Glomerular visceral epithelial cell (primary cell): ENCODE measurements at regions not wholly inside any gene's neighbourhood (a gene's known extent, or its start where the extent isn't known, plus 50 kb on each side); places are given as distances from the start of the nearest gene placed in this dataset.
A peak's percentile ranks its signal among the peaks of the same experiment; 100 is the strongest.
"Not testable (repeated sequence)": the region's sequence is repeated elsewhere in the genome, so short reads cannot be mapped to it uniquely, and the experiment has no call there.

Experiments
- DNase-seq: peaks from one replicate; pipeline ENCODE4 v3.0.0-alpha.2; 2016; ENCODE audit errors: extremely low spot score

- no peak for DNase-seq
Measured at GRCh38 chr1:185468626-185469025, 151.6 kb upstream of the IVNS1ABP start.

GRCh38 chr1:185467122-185467521, 150.1 kb upstream of the IVNS1ABP start:
- DNase-seq, result no peak

- no peak for DNase-seq
Measured at GRCh38 chr1:185464777-185465176, 147.7 kb upstream of the IVNS1ABP start.

GRCh38 chr1:185463433-185463832, 146.4 kb upstream of the IVNS1ABP start:
- no peak for DNase-seq

GRCh38 chr1:185463011-185463410, 146.0 kb upstream of the IVNS1ABP start:
- peak; percentile 74 for DNase-seq

- DNase-seq, result not testable (repeated sequence)
Measured at GRCh38 chr1:185460723-185461122, 143.7 kb upstream of the IVNS1ABP start.

- DNase-seq, result no peak
Measured at GRCh38 chr1:185459141-185459540, 142.1 kb upstream of the IVNS1ABP start.

- no peak for DNase-seq
Measured at GRCh38 chr1:185458670-185459069, 141.6 kb upstream of the IVNS1ABP start.

GRCh38 chr1:185453496-185454192, 136.6 kb upstream of the IVNS1ABP start:
- no peak for DNase-seq

- no peak for DNase-seq
Measured at GRCh38 chr1:185450917-185451316, 133.9 kb upstream of the IVNS1ABP start.

GRCh38 chr1:185450060-185450788, 133.2 kb upstream of the IVNS1ABP start:
- no peak for DNase-seq

GRCh38 chr1:185449378-185450059, 132.5 kb upstream of the IVNS1ABP start:
- DNase-seq, result no peak

GRCh38 chr1:185448591-185449186, 131.6 kb upstream of the IVNS1ABP start:
- no peak for DNase-seq

- no peak for DNase-seq
Measured at GRCh38 chr1:185446131-185446530, 129.1 kb upstream of the IVNS1ABP start.

- DNase-seq, result no peak
Measured at GRCh38 chr1:185445594-185445993, 128.6 kb upstream of the IVNS1ABP start.

GRCh38 chr1:185444676-185445075, 127.6 kb upstream of the IVNS1ABP start:
- no peak for DNase-seq

- no peak for DNase-seq
Measured at GRCh38 chr1:185442050-185442449, 125.0 kb upstream of the IVNS1ABP start.

GRCh38 chr1:185441605-185442004, 124.6 kb upstream of the IVNS1ABP start:
- DNase-seq, result peak; percentile 95

GRCh38 chr1:185440877-185441276, 123.8 kb upstream of the IVNS1ABP start:
- DNase-seq, result peak; percentile 81

- DNase-seq, result peak; percentile 78
Measured at GRCh38 chr1:185439727-185440415, 122.8 kb upstream of the IVNS1ABP start.

GRCh38 chr1:185438936-185439335, 121.9 kb upstream of the IVNS1ABP start:
- peak; percentile 38 for DNase-seq
